HepG2 (cell line): ENCODE measurements at regions not wholly inside any gene's neighbourhood (a gene's known extent, or its start where the extent isn't known, plus 50 kb on each side); places are given as distances from the start of the nearest gene placed in this dataset.

Source experiments
- ATAC-seq: fragments of 200-7000 bp; cut with Tn5 transposase; 3 replicates; pipeline ENCODE4 v1.9.1; 2020; ENCODE audit warnings: mild to moderate bottlenecking, moderate library complexity
- BruUV-seq: library from RNA; stranded (reverse); fragments of 400-500 nt; replicated peaks from 2 replicates; lab custom pipeline; 2021; lab: Mats Ljungman, UMichigan
- CTCF ChIA-PET: fragments of 300-600 bp; formaldehyde crosslinking; extraction: SDS; loops from one replicate; lab custom pipeline; 2021; ENCODE audit warnings: low total read pairs, inconsistent platforms, low intra/inter-chr PET ratio; lab: Yijun Ruan, JAX
- POLR2A ChIA-PET: fragments of 350-600 bp; sonication (Branson Sonifier 250); formaldehyde crosslinking; loops from one replicate; lab custom pipeline; 2020; ENCODE audit warnings: antibody characterized with exemption, inconsistent platforms; lab: Yijun Ruan, JAX
- DNase-seq: peaks from one replicate; pipeline ENCODE4 v3.0.0-alpha.2; 2015; ENCODE audit warnings: low spot score
- FAIRE-seq: peaks from 3 replicates; lab custom pipeline; 2011; peaks lifted over from hg19 to GRCh38; lab: Jason Lieb, UNC
- H2AFZ ChIP-seq: one replicate; pipeline ENCODE4 v1.6.1; 2011; ENCODE audit warnings: low read length, inconsistent platforms
- H3K27ac ChIP-seq: fragments of 300-600 bp; 3 replicates; pipeline ENCODE4 v1.8.0; 2011; ENCODE audit warnings: mixed run types, mild to moderate bottlenecking, mixed read lengths, low read length, inconsistent platforms; ENCODE audit not compliant: insufficient read depth; ENCODE audit errors: extremely low read length
- H3K27me3 ChIP-seq, 2 experiments: fragments of 200-600 bp in 1 of 2; 2 replicates in 1 of 2; 3 replicates in 1 of 2; pipeline versions ENCODE4 v1.6.0 to v1.8.0; 2011; ENCODE audit warnings: low read length in 2 of 2, mild to moderate bottlenecking in 2 of 2, moderate library complexity in 2 of 2, inconsistent platforms in 1 of 2; ENCODE audit not compliant: insufficient read depth in 2 of 2, control insufficient read depth in 1 of 2
- H3K36me3 ChIP-seq, 2 experiments: fragments of 200-600 bp in 1 of 2; replicated peaks in 1 of 2; 2 replicates in 1 of 2; 3 replicates in 1 of 2; pipeline versions ENCODE4 v1.5.1 to v1.8.0; 2011; ENCODE audit warnings: low read length in 2 of 2, inconsistent platforms in 1 of 2; ENCODE audit not compliant: insufficient read depth in 2 of 2, control insufficient read depth in 1 of 2
- H3K4me1 ChIP-seq: 2 replicates; pipeline ENCODE4 v1.5.1; 2012; ENCODE audit warnings: low read length, inconsistent platforms; ENCODE audit not compliant: insufficient read depth
- H3K4me2 ChIP-seq: 2 replicates; pipeline ENCODE4 v1.6.0; 2011; ENCODE audit warnings: low read depth, low read length, inconsistent platforms
- H3K4me3 ChIP-seq, 3 experiments: fragments of 200-600 bp in 1 of 3; sonication (generic), shearing (Covaris generic) in 1 of 3; replicated peaks in 1 of 3; 2 replicates each; pipeline ENCODE4 v1.5.1; 2011 to 2016; ENCODE audit warnings: low read length in 3 of 3, inconsistent platforms in 2 of 3, low read depth in 2 of 3, mild to moderate bottlenecking in 2 of 3, control low read depth in 1 of 3, mixed read lengths in 1 of 3; ENCODE audit not compliant: insufficient read depth in 1 of 3
- H3K79me2 ChIP-seq: one replicate; pipeline ENCODE4 v1.6.1; 2011; ENCODE audit warnings: low read length, inconsistent platforms; ENCODE audit not compliant: insufficient read depth
- H3K9ac ChIP-seq: 2 replicates; pipeline ENCODE4 v1.6.0; 2011; ENCODE audit warnings: mild to moderate bottlenecking, low read depth, low read length, inconsistent platforms; ENCODE audit not compliant: insufficient read depth
- H3K9me3 ChIP-seq: 2 replicates; pipeline ENCODE4 v1.5.1; 2012; ENCODE audit warnings: mild to moderate bottlenecking, low read length
- H4K20me1 ChIP-seq: 2 replicates; pipeline ENCODE4 v1.6.0; 2011; ENCODE audit warnings: inconsistent platforms, mild to moderate bottlenecking, low read length, moderate library complexity; ENCODE audit not compliant: insufficient read depth
- ATF1 ChIP-seq: IDR thresholded peaks from 2 replicates; pipeline ENCODE4 v1.6.1; 2016; ENCODE audit warnings: mild to moderate bottlenecking, control low read depth
- CHCHD3 ChIP-seq: sonication (generic); formaldehyde crosslinking; IDR thresholded peaks from 2 replicates; pipeline ENCODE4 v1.8.0; 2022; ENCODE audit warnings: mild to moderate bottlenecking, missing genetic modification reagents, moderate library complexity
- DPF2 ChIP-seq: sonication (generic); formaldehyde crosslinking; IDR thresholded peaks from 2 replicates; pipeline ENCODE4 v1.4.0; 2020; ENCODE audit warnings: mild to moderate bottlenecking, low read depth, missing genetic modification reagents, borderline replicate concordance
- FOXA3 ChIP-seq: IDR thresholded peaks from 2 replicates; pipeline ENCODE4 v1.6.1; 2016; ENCODE audit warnings: missing genetic modification reagents, missing compliant biosample characterization
- FOXK1 ChIP-seq: sonication (generic); formaldehyde crosslinking; IDR thresholded peaks from 2 replicates; pipeline ENCODE4 v1.4.0; 2020; ENCODE audit warnings: low read depth, missing genetic modification reagents, borderline replicate concordance
- ISX ChIP-seq: sonication (generic); formaldehyde crosslinking; conservative IDR thresholded peaks from 2 replicates; pipeline ENCODE4 v1.5.0; 2020; ENCODE audit warnings: missing genetic modification reagents
- SMAD3 ChIP-seq: sonication (generic); formaldehyde crosslinking; IDR thresholded peaks from 2 replicates; pipeline ENCODE4 v1.4.0; 2020; ENCODE audit warnings: missing genetic modification reagents
- STAG1 ChIP-seq: sonication (generic); formaldehyde crosslinking; IDR thresholded peaks from 2 replicates; pipeline ENCODE4 v1.4.0; 2020; ENCODE audit warnings: missing genetic modification reagents
- SYNCRIP ChIP-seq: fragments of 200-400 bp; formaldehyde crosslinking; IDR thresholded peaks from 2 replicates; pipeline ENCODE4 v1.6.1; 2018; ENCODE audit warnings: mild to moderate bottlenecking, low read depth, low read length; ENCODE audit not compliant: insufficient read depth
- THAP7 ChIP-seq: sonication (generic); formaldehyde crosslinking; IDR thresholded peaks from 2 replicates; pipeline ENCODE4 v1.8.1; 2023; ENCODE audit warnings: mild to moderate bottlenecking, missing genetic modification reagents
- ZBTB1 ChIP-seq: sonication (generic); formaldehyde crosslinking; IDR thresholded peaks from 2 replicates; pipeline ENCODE4 v1.4.0; 2020; ENCODE audit warnings: missing genetic modification reagents, borderline replicate concordance
- ZFP1 ChIP-seq: IDR thresholded peaks from 2 replicates; pipeline ENCODE4 v1.6.1; 2016
- ZNF3 ChIP-seq: IDR thresholded peaks from 2 replicates; pipeline ENCODE4 v1.7.0; 2017; ENCODE audit warnings: inconsistent platforms
- ZNF34 ChIP-seq: sonication (generic); formaldehyde crosslinking; IDR thresholded peaks from 2 replicates; pipeline ENCODE4 v1.4.0; 2020; ENCODE audit warnings: mild to moderate bottlenecking, missing genetic modification reagents, borderline replicate concordance
- ZNF354B ChIP-seq: sonication (generic); formaldehyde crosslinking; IDR thresholded peaks from 2 replicates; pipeline ENCODE4 v1.8.0; 2022; ENCODE audit warnings: mild to moderate bottlenecking, missing genetic modification reagents
- ZNF446 ChIP-seq: sonication (generic); formaldehyde crosslinking; IDR thresholded peaks from 2 replicates; pipeline ENCODE4 v1.5.0; 2020; ENCODE audit warnings: mild to moderate bottlenecking, missing genetic modification reagents
- ZNF501 ChIP-seq: sonication (generic); formaldehyde crosslinking; IDR thresholded peaks from 2 replicates; pipeline ENCODE4 v1.5.1; 2020; ENCODE audit warnings: mild to moderate bottlenecking, moderate library complexity, missing genetic modification reagents
- ZNF530 ChIP-seq: sonication (generic); formaldehyde crosslinking; IDR thresholded peaks from 2 replicates; pipeline ENCODE4 v1.5.0; 2020; ENCODE audit warnings: low read depth, mild to moderate bottlenecking, missing genetic modification reagents
- ZNF747 ChIP-seq: sonication (generic); formaldehyde crosslinking; IDR thresholded peaks from 2 replicates; pipeline ENCODE4 v1.8.1; 2023; ENCODE audit warnings: missing genetic modification reagents, mild to moderate bottlenecking, borderline replicate concordance
- ZSCAN30 ChIP-seq: sonication (generic); formaldehyde crosslinking; IDR thresholded peaks from 2 replicates; pipeline ENCODE4 v1.5.0; 2020; ENCODE audit warnings: mild to moderate bottlenecking, missing genetic modification reagents
- WGBS: methylation state at CpG from one replicate; pipeline ENCODE4 v1.1.6; 2017; ENCODE audit warnings: low lambda C conversion rate; 5-methylcytosine and 5-hydroxymethylcytosine counted together
- in situ Hi-C: cut with HindIII; loops from 2 replicates; pipeline ENCODE4 v1.10.0; 2017; ENCODE audit warnings: low pct_unique_long_range_greater_than_20kb; ENCODE audit not compliant: extremely low pct_ligation_motif_present
- intact Hi-C: fragments of 100-400 bp; cut with micrococcal nuclease; formaldehyde crosslinking; loops from one replicate; pipeline ENCODE4 v1.10.0; 2022; ENCODE audit not compliant: unreplicated experiment
- TF ChIP-seq, protein P1 (sequence below): sonication (generic); formaldehyde crosslinking; IDR thresholded peaks from 2 replicates; pipeline ENCODE4 v1.5.1; 2020; ENCODE audit warnings: missing genetic modification reagents, mild to moderate bottlenecking, borderline replicate concordance
- TF ChIP-seq, protein P2 (sequence below): sonication (generic); formaldehyde crosslinking; IDR thresholded peaks from 2 replicates; pipeline ENCODE4 v1.5.0; 2020; ENCODE audit warnings: mild to moderate bottlenecking, missing genetic modification reagents

- TF ChIP-seq, protein P1, sequence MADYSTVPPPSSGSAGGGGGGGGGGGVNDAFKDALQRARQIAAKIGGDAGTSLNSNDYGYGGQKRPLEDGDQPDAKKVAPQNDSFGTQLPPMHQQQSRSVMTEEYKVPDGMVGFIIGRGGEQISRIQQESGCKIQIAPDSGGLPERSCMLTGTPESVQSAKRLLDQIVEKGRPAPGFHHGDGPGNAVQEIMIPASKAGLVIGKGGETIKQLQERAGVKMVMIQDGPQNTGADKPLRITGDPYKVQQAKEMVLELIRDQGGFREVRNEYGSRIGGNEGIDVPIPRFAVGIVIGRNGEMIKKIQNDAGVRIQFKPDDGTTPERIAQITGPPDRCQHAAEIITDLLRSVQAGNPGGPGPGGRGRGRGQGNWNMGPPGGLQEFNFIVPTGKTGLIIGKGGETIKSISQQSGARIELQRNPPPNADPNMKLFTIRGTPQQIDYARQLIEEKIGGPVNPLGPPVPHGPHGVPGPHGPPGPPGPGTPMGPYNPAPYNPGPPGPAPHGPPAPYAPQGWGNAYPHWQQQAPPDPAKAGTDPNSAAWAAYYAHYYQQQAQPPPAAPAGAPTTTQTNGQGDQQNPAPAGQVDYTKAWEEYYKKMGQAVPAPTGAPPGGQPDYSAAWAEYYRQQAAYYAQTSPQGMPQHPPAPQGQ (CRISPR knock-in tag): no peak
- TF ChIP-seq STAG1 (CRISPR knock-in tag) (no peak), ZFP1 (CRISPR knock-in tag) (no peak), ZSCAN30 (CRISPR knock-in tag) (no peak), SMAD3 (CRISPR knock-in tag) (no peak), ISX (no peak), FOXA3 (CRISPR knock-in tag) (no peak), SYNCRIP (no peak), ZNF446 (no peak)
- TF ChIP-seq, all 625 proteins: peak for 0
These were observed 569.8 kb downstream of the VGLL3 start (continued) for GRCh38 chr3:86420990-86421739.

- H2AFZ ChIP-seq: no peak overlapping the region
- ATAC-seq: no peak
- in situ Hi-C loops (no loop called here), intact Hi-C loops (no loop called here)
- no peaks in the 10 kb centered on the region for H3K79me2 ChIP-seq
- H3K27me3 ChIP-seq: no peaks in the 10 kb centered on the region
- H3K4me2 ChIP-seq: no peak overlapping the region
- FAIRE-seq: no peak
- no TSS peak for BruUV-seq
- H3K4me3 ChIP-seq: no peak overlapping the region
- H3K36me3 ChIP-seq: no peaks in the 10 kb centered on the region
- ChIA-PET POLR2A (no interaction called here), CTCF (no interaction called here)
- no peak overlapping the region for H3K27ac ChIP-seq
- WGBS: 15% methylated on average over 2 of the region's 2 CpGs
- H3K9me3 ChIP-seq: no peaks in the 10 kb centered on the region
- no peaks in the 10 kb centered on the region for H4K20me1 ChIP-seq
- DNase-seq: no peak
- H3K4me1 ChIP-seq: no peaks in the 10 kb centered on the region
- H3K9ac ChIP-seq: no peak overlapping the region
- TF ChIP-seq ATF1 (CRISPR knock-in tag) (no peak), ZNF501 (no peak), CHCHD3 (CRISPR knock-in tag) (no peak), ZNF3 (no peak), THAP7 (CRISPR knock-in tag) (no peak), ZBTB1 (CRISPR knock-in tag) (no peak), ZNF530 (CRISPR knock-in tag) (no peak), ZNF747 (CRISPR knock-in tag) (no peak), FOXK1 (CRISPR knock-in tag) (no peak), DPF2 (CRISPR knock-in tag) (no peak), ZNF354B (CRISPR knock-in tag) (no peak), ZNF34 (CRISPR knock-in tag) (no peak)
- TF ChIP-seq, protein P2, sequence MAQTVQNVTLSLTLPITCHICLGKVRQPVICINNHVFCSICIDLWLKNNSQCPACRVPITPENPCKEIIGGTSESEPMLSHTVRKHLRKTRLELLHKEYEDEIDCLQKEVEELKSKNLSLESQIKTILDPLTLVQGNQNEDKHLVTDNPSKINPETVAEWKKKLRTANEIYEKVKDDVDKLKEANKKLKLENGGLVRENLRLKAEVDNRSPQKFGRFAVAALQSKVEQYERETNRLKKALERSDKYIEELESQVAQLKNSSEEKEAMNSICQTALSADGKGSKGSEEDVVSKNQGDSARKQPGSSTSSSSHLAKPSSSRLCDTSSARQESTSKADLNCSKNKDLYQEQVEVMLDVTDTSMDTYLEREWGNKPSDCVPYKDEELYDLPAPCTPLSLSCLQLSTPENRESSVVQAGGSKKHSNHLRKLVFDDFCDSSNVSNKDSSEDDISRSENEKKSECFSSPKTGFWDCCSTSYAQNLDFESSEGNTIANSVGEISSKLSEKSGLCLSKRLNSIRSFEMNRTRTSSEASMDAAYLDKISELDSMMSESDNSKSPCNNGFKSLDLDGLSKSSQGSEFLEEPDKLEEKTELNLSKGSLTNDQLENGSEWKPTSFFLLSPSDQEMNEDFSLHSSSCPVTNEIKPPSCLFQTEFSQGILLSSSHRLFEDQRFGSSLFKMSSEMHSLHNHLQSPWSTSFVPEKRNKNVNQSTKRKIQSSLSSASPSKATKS: no peak
These were observed 572.1 kb downstream of the VGLL3 start for GRCh38 chr3:86418861-86419260.
